OCI-LY7 (cell line): ENCODE measurements at regions not wholly inside any gene's neighbourhood (a gene's known extent, or its start where the extent isn't known, plus 50 kb on each side); places are given as distances from the start of the nearest gene placed in this dataset.

Experiments used
- BruUV-seq: library from RNA; stranded (reverse); fragments of 400-500 nt; replicated peaks from 2 replicates; lab custom pipeline; 2021; lab: Mats Ljungman, UMichigan
- CTCF ChIA-PET: fragments of 300-600 bp; sonication (Branson Sonifier 250); formaldehyde crosslinking; loops from one replicate; lab custom pipeline; 2022; ENCODE audit warnings: antibody characterized with exemption; ENCODE audit not compliant: unreplicated experiment; lab: Charles Lee
- POLR2A ChIA-PET: fragments of 300-600 bp; sonication (Branson Sonifier 250); formaldehyde crosslinking; loops from one replicate; lab custom pipeline; 2022; ENCODE audit warnings: antibody characterized with exemption; lab: Charles Lee
- DNase-seq: peaks from one replicate; pipeline ENCODE4 v3.0.0-alpha.2; 2015; ENCODE audit warnings: low spot score
- H2AFZ ChIP-seq: fragments of 200-600 bp; sonication (generic), shearing (Covaris generic); 2 replicates; pipeline ENCODE4 v1.6.1; 2014; ENCODE audit warnings: mild to moderate bottlenecking, antibody characterized with exemption, low read length, moderate library complexity
- H3K27ac ChIP-seq: fragments of 200-600 bp; sonication (generic); 2 replicates; pipeline ENCODE4 v1.5.1; 2014; ENCODE audit warnings: mixed run types, low read depth, mild to moderate bottlenecking, moderate library complexity, low read length, inconsistent platforms; ENCODE audit not compliant: poor library complexity, severe bottlenecking
- H3K36me3 ChIP-seq: fragments of 200-600 bp; sonication (generic); 2 replicates; pipeline ENCODE4 v1.6.1; 2014; ENCODE audit warnings: mild to moderate bottlenecking, antibody characterized with exemption, low read length, moderate library complexity, mixed read lengths; ENCODE audit not compliant: insufficient read depth
- H3K4me1 ChIP-seq: fragments of 200-600 bp; sonication (generic); 2 replicates; pipeline ENCODE4 v1.5.1; 2014; ENCODE audit warnings: mild to moderate bottlenecking, low read length; ENCODE audit not compliant: insufficient read depth, poor library complexity, severe bottlenecking
- H3K4me2 ChIP-seq: fragments of 200-600 bp; sonication (generic); 2 replicates; pipeline ENCODE4 v1.6.1; 2014; ENCODE audit warnings: mild to moderate bottlenecking, low read length
- H3K4me3 ChIP-seq: fragments of 200-600 bp; sonication (generic); 2 replicates; pipeline ENCODE4 v1.5.1; 2014; ENCODE audit warnings: mild to moderate bottlenecking, low read depth, low read length; ENCODE audit not compliant: poor library complexity, severe bottlenecking
- H3K79me2 ChIP-seq: fragments of 200-600 bp; sonication (generic); 2 replicates; pipeline ENCODE4 v1.6.1; 2016; ENCODE audit warnings: low read depth, mild to moderate bottlenecking, low read length, moderate library complexity, mixed read lengths; ENCODE audit not compliant: insufficient read depth
- H3K9me2 ChIP-seq: fragments of 200-600 bp; sonication (generic); 2 replicates; pipeline ENCODE4 v1.6.1; 2016; ENCODE audit warnings: mild to moderate bottlenecking, low read length, mixed read lengths; ENCODE audit not compliant: insufficient read depth
- H3K9me3 ChIP-seq: fragments of 200-600 bp; sonication (generic); 2 replicates; pipeline ENCODE4 v1.6.1; 2014; ENCODE audit warnings: mild to moderate bottlenecking, mixed run types, low read length, mixed read lengths
- H4K20me1 ChIP-seq: fragments of 200-600 bp; sonication (generic); 2 replicates; pipeline ENCODE4 v1.6.1; 2014; ENCODE audit warnings: mild to moderate bottlenecking, antibody characterized with exemption, low read length, moderate library complexity, mixed read lengths; ENCODE audit not compliant: insufficient read depth
- CTCF ChIP-seq: fragments of 200-600 bp; sonication (generic); conservative IDR thresholded peaks from 2 replicates; pipeline ENCODE4 v1.5.1; 2014; ENCODE audit warnings: mild to moderate bottlenecking, antibody characterized with exemption, low read length, moderate library complexity, mixed read lengths
- EZH2phosphoT487 ChIP-seq: fragments of 200-600 bp; sonication (generic); IDR thresholded peaks from 2 replicates; pipeline ENCODE4 v1.6.1; 2018; ENCODE audit warnings: low read depth, borderline replicate concordance, mild to moderate bottlenecking, mixed run types, antibody characterized with exemption, low read length, moderate library complexity, mixed read lengths
- intact Hi-C: fragments of 100-400 bp; cut with micrococcal nuclease; formaldehyde crosslinking; loops from one replicate; pipeline ENCODE4 v1.10.0; 2022; ENCODE audit not compliant: unreplicated experiment

- no peak overlapping the region for H3K27ac ChIP-seq
- no peak overlapping the region for H3K4me2 ChIP-seq
- POLR2A ChIA-PET = no interaction called here
- no TSS peak for BruUV-seq
- DNase-seq = no peak
- no peaks in the 10 kb centered on the region for H3K9me2 ChIP-seq
- CTCF ChIA-PET = no interaction called here
- H3K4me1 ChIP-seq = no peaks in the 10 kb centered on the region
- H2AFZ ChIP-seq = no peak overlapping the region
- H3K9me3 ChIP-seq = no peaks in the 10 kb centered on the region
- TF ChIP-seq EZH2phosphoT487 (no peak), CTCF (no peak)
- H3K4me3 ChIP-seq = no peak overlapping the region
- intact Hi-C loops = no loop called here
- no peaks in the 10 kb centered on the region for H3K79me2 ChIP-seq
- H4K20me1 ChIP-seq = no peaks in the 10 kb centered on the region
- H3K36me3 ChIP-seq = no peaks in the 10 kb centered on the region
These were observed 162.6 kb upstream of the CDH13 start for GRCh38 chr16:82464187-82464586.

- CTCF ChIA-PET = no interaction called here
These were observed 166.0 kb upstream of the CDH13 start for GRCh38 chr16:82460766-82461165.

More at GRCh38 chr16:82460766-82461165, 166.0 kb upstream of the CDH13 start:
- Histone ChIP-seq H3K9me2 (no peaks in the 10 kb centered on the region), H2AFZ (no peak overlapping the region), H3K4me2 (no peak overlapping the region), H3K9me3 (no peaks in the 10 kb centered on the region), H3K79me2 (no peaks in the 10 kb centered on the region), H3K36me3 (no peaks in the 10 kb centered on the region), H4K20me1 (no peaks in the 10 kb centered on the region), H3K27ac (no peak overlapping the region), H3K4me1 (no peaks in the 10 kb centered on the region), H3K4me3 (no peak overlapping the region)
- POLR2A ChIA-PET = interaction anchor here (0.5 kb wide), 1 partner anchor 12 kb away, joined by 4 read pairs; no protein-coding TSS in a partner anchor
- intact Hi-C loops = no loop called here
- DNase-seq = no peak
- BruUV-seq = no TSS peak
- TF ChIP-seq EZH2phosphoT487 = no peak
- TF ChIP-seq CTCF = no peak
